NB4 (cell line): ENCODE measurements at regions not wholly inside any gene's neighbourhood (a gene's known extent, or its start where the extent isn't known, plus 50 kb on each side); places are given as distances from the start of the nearest gene placed in this dataset.

Experiments
- DNase-seq: peaks from one replicate; pipeline ENCODE4 v3.0.0; 2010; ENCODE audit warnings: low read depth
- H3K4me3 ChIP-seq: one replicate; pipeline ENCODE4 v1.5.1; 2011; ENCODE audit warnings: mild to moderate bottlenecking, low read depth, low read length, moderate library complexity
- MAX ChIP-seq: IDR thresholded peaks from 2 replicates; pipeline ENCODE4 v1.6.1; 2011; ENCODE audit warnings: low read depth, low read length
- MYC ChIP-seq: IDR thresholded peaks from 2 replicates; pipeline ENCODE4 v1.6.1; 2011; ENCODE audit warnings: low read depth, low read length
- POLR2A ChIP-seq: IDR thresholded peaks from 2 replicates; pipeline ENCODE4 v1.6.1; 2011; ENCODE audit warnings: mild to moderate bottlenecking; ENCODE audit not compliant: insufficient read length; ENCODE audit errors: extremely low read depth
- TF ChIP-seq, protein P1 (sequence below): IDR thresholded peaks from one replicate; pipeline ENCODE4 v1.5.1; 2012; ENCODE audit warnings: low read depth, low read length

- no peak overlapping the region for H3K4me3 ChIP-seq
- DNase-seq = no peak
- TF ChIP-seq, protein P1, sequence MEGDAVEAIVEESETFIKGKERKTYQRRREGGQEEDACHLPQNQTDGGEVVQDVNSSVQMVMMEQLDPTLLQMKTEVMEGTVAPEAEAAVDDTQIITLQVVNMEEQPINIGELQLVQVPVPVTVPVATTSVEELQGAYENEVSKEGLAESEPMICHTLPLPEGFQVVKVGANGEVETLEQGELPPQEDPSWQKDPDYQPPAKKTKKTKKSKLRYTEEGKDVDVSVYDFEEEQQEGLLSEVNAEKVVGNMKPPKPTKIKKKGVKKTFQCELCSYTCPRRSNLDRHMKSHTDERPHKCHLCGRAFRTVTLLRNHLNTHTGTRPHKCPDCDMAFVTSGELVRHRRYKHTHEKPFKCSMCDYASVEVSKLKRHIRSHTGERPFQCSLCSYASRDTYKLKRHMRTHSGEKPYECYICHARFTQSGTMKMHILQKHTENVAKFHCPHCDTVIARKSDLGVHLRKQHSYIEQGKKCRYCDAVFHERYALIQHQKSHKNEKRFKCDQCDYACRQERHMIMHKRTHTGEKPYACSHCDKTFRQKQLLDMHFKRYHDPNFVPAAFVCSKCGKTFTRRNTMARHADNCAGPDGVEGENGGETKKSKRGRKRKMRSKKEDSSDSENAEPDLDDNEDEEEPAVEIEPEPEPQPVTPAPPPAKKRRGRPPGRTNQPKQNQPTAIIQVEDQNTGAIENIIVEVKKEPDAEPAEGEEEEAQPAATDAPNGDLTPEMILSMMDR = no peak
- TF ChIP-seq POLR2A (no peak), MYC (no peak), MAX (no peak)
Measured at GRCh38 chr4:66991521-66991920, 553.8 kb downstream of the CENPC start.

DNA sequence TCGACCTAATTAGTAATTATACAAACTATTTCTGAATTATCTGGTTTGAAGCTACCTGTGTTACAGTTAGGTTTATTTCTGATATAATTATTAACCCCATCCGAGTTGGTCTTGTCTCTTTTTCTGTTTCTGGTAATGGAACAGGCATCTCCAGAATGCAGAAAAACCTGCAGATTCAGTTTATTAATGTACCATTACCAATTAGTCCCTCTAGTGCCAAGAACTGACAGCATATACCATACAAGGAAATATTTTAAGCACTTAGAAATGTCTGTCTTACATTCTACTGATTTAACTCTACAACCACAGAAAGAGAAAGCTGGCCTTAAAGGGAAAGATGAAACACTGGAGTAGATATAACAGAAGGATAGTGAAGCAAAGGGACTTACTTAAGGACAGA lies 570.6 kb downstream of the CENPC start:
- DNase-seq = no peak
- no peak for TF ChIP-seq POLR2A
- no peak for TF ChIP-seq MAX
- TF ChIP-seq, protein P1 = no peak
- TF ChIP-seq MYC = no peak

GRCh38 chr4:66972087-66972486 lies 573.2 kb downstream of the CENPC start:
- H3K4me3 ChIP-seq = no peak overlapping the region
- no peak for TF ChIP-seq MYC
- TF ChIP-seq POLR2A = no peak
- DNase-seq = no peak

More for the DNA sequence above, 570.6 kb downstream of the CENPC start:
- H3K4me3 ChIP-seq = no peak overlapping the region

DNA sequence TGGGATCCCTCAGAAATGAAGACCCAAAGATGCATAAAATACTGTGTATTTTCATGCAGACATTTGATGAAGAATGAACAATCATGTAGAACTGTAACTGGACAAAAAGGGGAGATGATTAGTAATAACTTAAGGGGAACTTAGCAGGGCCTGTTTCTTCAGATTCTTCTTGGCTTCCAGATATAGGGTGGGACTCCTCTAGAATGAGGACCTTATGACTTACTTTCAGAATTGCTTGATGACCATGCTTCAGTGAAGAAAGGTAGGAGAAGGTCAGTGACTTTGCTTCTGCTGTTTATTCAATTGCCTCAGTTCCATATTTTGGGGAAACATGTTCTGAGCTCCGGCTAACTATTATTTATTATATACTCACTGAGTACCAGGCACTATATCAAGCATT lies 580.8 kb downstream of the CENPC start:
- no peak for DNase-seq
- TF ChIP-seq, protein P1 = no peak
- TF ChIP-seq POLR2A (no peak), MAX (no peak), MYC (no peak)
- H3K4me3 ChIP-seq = no peak overlapping the region

- H3K4me3 ChIP-seq = no peak overlapping the region
Measured at GRCh38 chr4:66963084-66963483, 582.2 kb downstream of the CENPC start.

GRCh38 chr4:66959207-66959606 lies 586.1 kb downstream of the CENPC start:
- TF ChIP-seq, protein P1 = no peak
- TF ChIP-seq MYC = no peak
- no peak for TF ChIP-seq POLR2A
- no peak for TF ChIP-seq MAX
- no peak overlapping the region for H3K4me3 ChIP-seq
- DNase-seq = no peak

More at GRCh38 chr4:66963084-66963483, 582.2 kb downstream of the CENPC start:
- DNase-seq = no peak
- no peak for TF ChIP-seq MAX
- TF ChIP-seq, protein P1 = no peak
- no peak for TF ChIP-seq POLR2A
- TF ChIP-seq MYC = no peak
